ENCODE measurements at regions not wholly inside any gene's neighbourhood (a gene's known extent, or its start where the extent isn't known, plus 50 kb on each side); places are given as distances from the start of the nearest gene placed in this dataset.
"Not testable (repeated sequence)": the region's sequence is repeated elsewhere in the genome, so short reads cannot be mapped to it uniquely, and the experiment has no call there.

- Histone ChIP-seq H3K9ac (no peak overlapping the region), H3K36me3 (no peaks in the 10 kb centered on the region), H3K4me2 (no peak overlapping the region), H3K4me1 (no peaks in the 10 kb centered on the region), H3K27ac (no peak overlapping the region), H3K4me3 (no peak overlapping the region), H4K20me1 (no peaks in the 10 kb centered on the region), H3K9me3 (no peaks in the 10 kb centered on the region), H3K27me3 (no peaks in the 10 kb centered on the region)
- no peak for TF ChIP-seq Cebpa-rat (IDR thresholded peaks at IDR 0.05)
Measured at GRCh38 chr12:89270548-89270947, 81.8 kb downstream of the DUSP6 start.

- Histone ChIP-seq H3K9me3 (no peaks in the 10 kb centered on the region), H4K20me1 (no peaks in the 10 kb centered on the region), H3K4me1 (no peaks in the 10 kb centered on the region), H3K27me3 (no peaks in the 10 kb centered on the region), H3K4me3 (no peak overlapping the region), H3K36me3 (no peaks in the 10 kb centered on the region), H3K4me2 (no peak overlapping the region), H3K9ac (no peak overlapping the region), H3K27ac (no peak overlapping the region)
- no peak for TF ChIP-seq Cebpa-rat (IDR thresholded peaks at IDR 0.05)
Measured at GRCh38 chr12:89269174-89269573, 83.1 kb downstream of the DUSP6 start.

DNA sequence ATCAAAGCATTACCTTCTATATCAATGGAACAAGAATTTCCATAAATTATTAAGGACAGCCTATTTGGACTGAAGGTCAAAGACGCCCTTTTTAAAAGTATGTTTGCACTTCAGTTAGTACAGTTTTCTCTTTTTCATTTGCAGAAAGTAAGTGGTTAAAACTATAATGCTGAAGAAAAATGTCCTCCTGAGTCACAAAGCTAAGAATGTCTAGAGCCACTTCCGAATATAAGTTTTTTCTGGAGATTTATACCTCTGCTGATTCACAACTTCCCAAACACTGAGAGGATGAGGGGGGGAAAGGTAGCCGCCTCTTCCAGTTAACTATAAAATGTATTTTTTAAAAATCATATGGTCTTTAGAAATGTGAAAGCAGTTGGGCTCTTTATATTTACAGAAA is 84.9 kb downstream of the DUSP6 start:
- Histone ChIP-seq H3K4me1 (no peaks in the 10 kb centered on the region), H3K36me3 (no peaks in the 10 kb centered on the region), H4K20me1 (no peaks in the 10 kb centered on the region), H3K27me3 (no peaks in the 10 kb centered on the region), H3K9ac (no peak overlapping the region), H3K9me3 (no peaks in the 10 kb centered on the region), H3K27ac (no peak overlapping the region), H3K4me3 (no peak overlapping the region), H3K4me2 (no peak overlapping the region)
- TF ChIP-seq Cebpa-rat (IDR thresholded peaks at IDR 0.05) = no peak

DNA sequence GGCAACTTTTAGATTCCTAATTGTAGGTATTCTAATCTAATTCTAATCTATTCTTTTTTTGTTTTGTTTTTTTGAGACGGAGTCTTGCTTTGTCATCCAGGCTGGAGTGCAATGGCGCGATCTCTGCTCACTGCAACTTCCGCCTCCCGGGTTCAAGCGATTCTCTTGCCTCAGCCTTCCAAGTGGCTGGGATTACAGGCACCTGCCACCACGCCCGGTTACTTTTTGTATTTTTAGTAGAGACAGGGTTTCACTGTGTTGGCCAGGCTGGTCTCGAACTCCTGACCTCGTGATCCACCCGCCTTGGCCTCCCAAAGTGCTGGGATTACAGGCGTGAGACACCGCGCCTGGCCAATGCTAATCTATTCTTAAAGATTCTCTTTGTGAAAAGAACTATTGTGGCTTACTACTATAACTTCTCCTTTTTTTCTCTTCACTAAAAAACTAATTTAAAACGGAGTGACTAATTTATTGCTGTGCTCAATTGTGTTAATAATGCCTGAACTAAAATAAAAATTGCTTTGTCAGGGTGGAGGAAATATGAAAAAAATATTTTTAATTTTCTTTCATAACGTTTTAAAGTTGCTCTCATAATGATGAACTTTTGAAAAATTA is 85.6 kb downstream of the DUSP6 start:
- not testable (repeated sequence) for H3K36me3 ChIP-seq, H3K4me3 ChIP-seq, H3K4me2 ChIP-seq, H3K9ac ChIP-seq, H3K27me3 ChIP-seq, H3K9me3 ChIP-seq, H3K4me1 ChIP-seq, H4K20me1 ChIP-seq, H3K27ac ChIP-seq

- no peaks in the 10 kb centered on the region for H3K36me3 ChIP-seq
- H3K4me1 ChIP-seq = no peaks in the 10 kb centered on the region
- H4K20me1 ChIP-seq = no peaks in the 10 kb centered on the region
- no peak overlapping the region for H3K4me3 ChIP-seq
- H3K9me3 ChIP-seq = no peaks in the 10 kb centered on the region
- no peaks in the 10 kb centered on the region for H3K27me3 ChIP-seq
- no peak for TF ChIP-seq Cebpa-rat (IDR thresholded peaks at IDR 0.05)
- no peak overlapping the region for H3K27ac ChIP-seq
- H3K9ac ChIP-seq = no peak overlapping the region
- H3K4me2 ChIP-seq = no peak overlapping the region
Measured at GRCh38 chr12:89264837-89265236, 87.5 kb downstream of the DUSP6 start.

DNA sequence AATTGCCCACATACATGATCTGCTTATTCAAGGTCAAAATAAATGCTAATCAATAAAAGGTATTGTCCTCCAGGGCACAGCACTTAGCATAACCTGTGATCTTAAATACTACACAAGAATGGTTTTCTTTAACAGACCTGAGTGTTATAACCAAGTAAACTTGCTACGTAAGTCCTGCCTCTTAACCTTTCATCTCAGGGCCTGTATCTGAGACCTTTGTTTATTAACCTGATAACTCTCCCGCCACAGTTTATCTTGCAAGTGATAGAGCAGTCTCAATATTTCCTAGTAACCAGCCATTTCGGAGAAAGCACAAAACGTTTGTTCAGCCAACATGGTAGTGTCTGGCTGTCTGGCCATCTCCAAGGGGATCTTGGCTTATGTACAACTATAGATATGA is 88.4 kb downstream of the DUSP6 start:
- Histone ChIP-seq H3K4me1 (no peaks in the 10 kb centered on the region), H3K36me3 (no peaks in the 10 kb centered on the region), H3K4me2 (no peak overlapping the region), H3K9me3 (no peaks in the 10 kb centered on the region), H3K27me3 (no peaks in the 10 kb centered on the region), H3K9ac (no peak overlapping the region), H4K20me1 (no peaks in the 10 kb centered on the region), H3K4me3 (no peak overlapping the region), H3K27ac (no peak overlapping the region)
- no peak for TF ChIP-seq Cebpa-rat (IDR thresholded peaks at IDR 0.05)

- H3K36me3 ChIP-seq = no peaks in the 10 kb centered on the region
Measured at GRCh38 chr12:89262855-89263552, 89.3 kb downstream of the DUSP6 start.

GRCh38 chr12:89261982-89262381 is 90.3 kb downstream of the DUSP6 start:
- H3K4me1 ChIP-seq = no peaks in the 10 kb centered on the region
- no peaks in the 10 kb centered on the region for H3K36me3 ChIP-seq
- no peak for TF ChIP-seq Cebpa-rat (IDR thresholded peaks at IDR 0.05)
- no peaks in the 10 kb centered on the region for H3K9me3 ChIP-seq
- no peak overlapping the region for H3K4me2 ChIP-seq
- no peak overlapping the region for H3K27ac ChIP-seq
- H3K9ac ChIP-seq = no peak overlapping the region
- H4K20me1 ChIP-seq = no peaks in the 10 kb centered on the region
- no peaks in the 10 kb centered on the region for H3K27me3 ChIP-seq
- no peak overlapping the region for H3K4me3 ChIP-seq

More at GRCh38 chr12:89262855-89263552, 89.3 kb downstream of the DUSP6 start:
- no peak overlapping the region for H3K9ac ChIP-seq
- no peaks in the 10 kb centered on the region for H3K9me3 ChIP-seq
- no peaks in the 10 kb centered on the region for H3K27me3 ChIP-seq
- H3K4me3 ChIP-seq = no peak overlapping the region
- H3K4me1 ChIP-seq = no peaks in the 10 kb centered on the region
- TF ChIP-seq Cebpa-rat (IDR thresholded peaks at IDR 0.05) = no peak
- no peaks in the 10 kb centered on the region for H4K20me1 ChIP-seq
- H3K4me2 ChIP-seq = no peak overlapping the region
- no peak overlapping the region for H3K27ac ChIP-seq

- TF ChIP-seq Cebpa-rat (IDR thresholded peaks at IDR 0.05) = no peak
- H3K27ac ChIP-seq = no peak overlapping the region
- no peaks in the 10 kb centered on the region for H3K4me1 ChIP-seq
- no peaks in the 10 kb centered on the region for H3K9me3 ChIP-seq
- H3K4me3 ChIP-seq = no peak overlapping the region
- H4K20me1 ChIP-seq = no peaks in the 10 kb centered on the region
- no peak overlapping the region for H3K9ac ChIP-seq
- H3K27me3 ChIP-seq = no peaks in the 10 kb centered on the region
- no peaks in the 10 kb centered on the region for H3K36me3 ChIP-seq
- no peak overlapping the region for H3K4me2 ChIP-seq
Measured at GRCh38 chr12:89260841-89261637, 91.3 kb downstream of the DUSP6 start.

GRCh38 chr12:89259821-89260220 is 92.5 kb downstream of the DUSP6 start:
- TF ChIP-seq Cebpa-rat (IDR thresholded peaks at IDR 0.05) = no peak
- Histone ChIP-seq H3K4me1 (no peaks in the 10 kb centered on the region), H3K27me3 (no peaks in the 10 kb centered on the region), H3K4me3 (no peak overlapping the region), H3K9me3 (no peaks in the 10 kb centered on the region), H3K9ac (no peak overlapping the region), H3K27ac (no peak overlapping the region), H3K36me3 (no peaks in the 10 kb centered on the region), H3K4me2 (no peak overlapping the region), H4K20me1 (no peaks in the 10 kb centered on the region)

All from BLaER1 (cell line).